ENCODE measurements at regions not wholly inside any gene's neighbourhood (a gene's known extent, or its start where the extent isn't known, plus 50 kb on each side); places are given as distances from the start of the nearest gene placed in this dataset.
"Not testable (repeated sequence)": the region's sequence is repeated elsewhere in the genome, so short reads cannot be mapped to it uniquely, and the experiment has no call there.

DNA sequence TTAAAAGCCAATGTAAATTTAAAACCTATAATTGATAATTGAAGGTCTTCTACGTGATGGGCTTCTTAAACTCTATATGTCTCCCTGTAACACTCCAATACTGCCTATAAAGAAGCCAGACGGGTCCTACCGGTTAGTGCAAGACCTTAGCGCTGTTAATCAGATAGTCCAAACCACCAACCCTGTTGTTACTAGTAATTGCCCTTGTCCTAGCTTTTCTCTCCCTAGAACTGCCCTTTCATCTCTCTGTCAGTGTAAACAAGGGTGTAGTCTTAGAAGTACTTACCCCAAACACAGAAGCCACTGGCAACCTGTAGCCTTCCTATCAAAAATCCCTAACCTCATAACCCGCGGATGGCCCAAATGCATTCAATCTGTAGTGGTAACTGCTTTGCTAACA lies 243.0 kb upstream of the DIO3 start:
- Mint-ChIP-seq H3K4me1 (no peaks in the 10 kb centered on the region), H3K9me3 (peaks cover 15% of the 10 kb centered on the region), H3K27ac (no peak overlapping the region), H3K4me3 (no peak overlapping the region), H3K36me3 (no peaks in the 10 kb centered on the region)
- ATAC-seq (no peak), DNase-seq (ENCODE audit: low spot score in 2 of 2) (no peak)

DNA sequence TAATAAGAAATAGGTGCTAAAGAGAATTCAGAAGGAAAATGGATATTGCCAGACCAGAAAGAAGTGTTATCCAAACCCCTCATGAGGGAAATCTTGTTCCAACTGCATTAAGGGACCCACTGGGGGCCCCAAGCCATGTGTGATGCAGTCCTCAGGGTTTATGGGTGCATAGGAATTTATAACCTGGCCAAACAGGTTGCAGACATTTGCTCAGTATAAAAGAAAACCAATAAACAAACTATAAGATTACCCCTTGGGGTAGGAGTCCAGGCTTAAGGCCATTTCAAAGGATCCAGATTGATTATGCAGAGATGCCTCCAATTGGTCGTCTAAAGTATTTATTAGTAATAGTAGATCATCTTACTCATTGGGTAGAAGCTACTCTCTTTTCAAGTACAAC lies 240.9 kb upstream of the DIO3 start:
- Mint-ChIP-seq H3K4me3 (no peak overlapping the region), H3K9me3 (peaks cover 23% of the 10 kb centered on the region), H3K4me1 (no peaks in the 10 kb centered on the region), H3K27ac (no peak overlapping the region), H3K36me3 (no peaks in the 10 kb centered on the region)
- ATAC-seq, result no peak
- no peak for DNase-seq (ENCODE audit: low spot score in 2 of 2)

DNA sequence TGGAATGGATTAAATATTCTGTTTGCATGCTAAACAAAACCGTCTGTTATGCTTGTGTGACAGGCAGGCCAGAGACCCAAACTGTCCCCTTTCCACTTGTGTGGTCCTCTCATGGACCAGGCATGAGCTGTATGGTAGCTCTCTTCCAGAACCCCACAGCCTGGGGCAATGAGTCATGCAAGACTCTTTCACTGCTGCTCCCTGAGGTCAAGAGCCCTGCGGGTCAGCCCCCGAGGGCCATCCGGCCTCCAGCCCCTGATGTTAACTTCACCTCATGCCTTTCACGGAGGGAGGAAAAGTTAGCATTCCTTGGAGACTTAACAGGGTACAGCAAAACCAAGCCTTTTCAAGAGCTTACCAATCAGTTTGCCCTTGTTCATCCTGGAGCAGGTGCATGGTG lies 239.1 kb upstream of the DIO3 start:
- DNase-seq (ENCODE audit: low spot score in 2 of 2), result no peak
- peaks cover 11% of the 10 kb centered on the region for H3K9me3 Mint-ChIP-seq
- H3K27ac Mint-ChIP-seq, result no peak overlapping the region
- no peak overlapping the region for H3K4me3 Mint-ChIP-seq
- no peaks in the 10 kb centered on the region for H3K36me3 Mint-ChIP-seq
- ATAC-seq, result no peak
- H3K4me1 Mint-ChIP-seq, result no peaks in the 10 kb centered on the region

DNA sequence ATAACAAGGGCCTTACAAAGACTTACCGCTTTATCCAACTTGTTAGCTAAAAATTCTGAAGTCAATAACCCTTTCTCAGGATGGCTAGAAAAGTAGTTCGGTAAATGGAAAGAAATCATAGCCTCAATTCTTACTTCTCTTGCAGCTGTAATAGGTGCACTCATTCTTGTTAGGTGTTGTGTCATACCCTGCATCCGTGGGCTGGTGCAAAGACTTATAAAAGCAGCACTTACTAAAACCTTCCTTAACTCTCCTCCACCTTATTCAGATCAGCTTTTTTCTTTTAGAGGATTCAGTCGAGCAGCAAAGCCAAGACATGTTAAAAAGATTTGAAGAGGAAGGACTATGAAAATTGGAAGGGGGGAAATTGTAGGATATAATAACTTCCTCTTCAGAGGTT lies 238.2 kb upstream of the DIO3 start:
- H3K27ac Mint-ChIP-seq, result no peak overlapping the region
- no peak overlapping the region for H3K4me3 Mint-ChIP-seq
- H3K4me1 Mint-ChIP-seq, result no peaks in the 10 kb centered on the region
- no peaks in the 10 kb centered on the region for H3K36me3 Mint-ChIP-seq
- DNase-seq (ENCODE audit: low spot score in 2 of 2) (no peak), ATAC-seq (no peak)
- H3K9me3 Mint-ChIP-seq, result peaks cover 11% of the 10 kb centered on the region

DNA sequence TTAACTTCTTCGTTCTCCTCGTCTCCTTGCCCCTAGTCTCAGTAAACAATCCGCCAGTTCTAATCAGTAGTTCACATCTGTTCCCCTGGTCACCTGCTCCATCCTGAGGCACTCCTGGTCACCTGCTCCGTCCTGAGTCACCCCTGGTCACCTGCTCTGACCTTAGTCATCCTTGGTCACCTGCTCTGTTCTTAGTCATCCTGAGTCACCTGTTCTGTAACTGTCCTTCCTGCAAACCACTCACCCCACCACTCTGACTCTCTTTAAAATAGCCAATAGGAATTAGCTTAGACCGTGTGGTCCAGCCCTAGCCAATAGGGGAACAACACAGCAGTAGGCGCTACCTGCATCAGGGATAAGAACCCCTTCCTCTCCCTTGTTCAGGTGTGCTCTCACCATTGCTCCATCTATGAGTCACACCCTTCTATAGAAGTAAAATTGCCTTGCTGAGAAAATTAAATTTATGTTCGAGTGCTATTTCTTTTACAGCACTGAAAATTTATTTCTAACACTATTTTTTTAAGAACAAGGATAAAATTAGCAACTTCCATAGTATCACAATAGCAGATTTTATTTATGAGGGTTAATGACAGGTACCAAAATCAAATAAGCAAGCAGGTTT lies 237.6 kb upstream of the DIO3 start:
- not testable (repeated sequence) for H3K4me3 Mint-ChIP-seq; H3K4me1 Mint-ChIP-seq; ATAC-seq; H3K36me3 Mint-ChIP-seq; H3K27ac Mint-ChIP-seq; DNase-seq (ENCODE audit: low spot score in 2 of 2)
- H3K9me3 Mint-ChIP-seq, result peaks cover 11% of the 10 kb centered on the region

DNA sequence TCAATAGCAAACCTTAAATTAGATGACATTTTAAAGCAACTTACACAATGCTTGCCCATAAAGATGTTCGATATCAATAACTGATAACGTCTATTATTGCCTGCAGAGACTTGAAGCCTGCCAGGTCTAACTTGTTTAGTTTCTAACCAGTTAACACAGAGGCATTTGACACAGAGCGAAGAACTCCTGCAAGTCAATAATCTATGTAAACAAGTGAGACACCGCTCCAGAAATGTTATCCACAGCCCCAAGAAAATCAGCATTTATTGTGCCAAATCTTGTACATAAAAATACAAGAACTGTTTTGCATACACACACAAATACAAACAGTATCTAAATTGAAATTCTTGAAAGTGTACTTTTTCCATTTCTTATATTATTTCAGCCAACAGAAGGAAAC lies 236.0 kb upstream of the DIO3 start:
- Mint-ChIP-seq H3K9me3 (peaks cover 11% of the 10 kb centered on the region), H3K4me1 (no peaks in the 10 kb centered on the region), H3K36me3 (no peaks in the 10 kb centered on the region), H3K27ac (no peak overlapping the region), H3K4me3 (no peak overlapping the region)
- ATAC-seq (no peak), DNase-seq (ENCODE audit: low spot score in 2 of 2) (no peak)

DNA sequence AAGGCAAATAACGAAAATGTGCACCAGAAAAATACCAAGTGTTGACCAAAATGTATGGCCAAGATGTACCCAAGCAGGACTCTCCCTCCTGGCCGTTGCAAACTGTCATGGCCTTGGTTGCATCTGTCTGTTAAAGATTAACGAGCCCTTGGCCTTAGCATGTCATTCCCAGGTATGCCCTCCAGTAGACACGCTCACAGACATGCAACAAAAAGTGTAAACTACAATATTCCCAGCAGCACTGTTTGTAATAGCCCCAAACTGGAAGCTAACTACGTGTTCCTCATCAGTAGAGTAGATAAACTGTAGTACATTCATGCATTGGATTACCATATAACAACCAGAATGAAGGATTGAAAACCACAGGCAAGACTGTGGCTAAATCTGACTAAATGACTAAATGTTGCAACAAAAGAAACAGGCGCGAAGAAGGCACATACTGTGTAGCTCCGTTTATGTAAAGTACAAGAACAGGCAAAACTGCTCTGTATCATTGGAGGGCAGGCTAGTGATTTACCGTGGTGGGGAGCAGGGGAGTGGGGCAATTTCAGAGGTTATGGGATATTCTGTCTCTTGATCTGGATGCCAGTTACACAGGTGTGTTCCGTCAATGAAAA lies 232.8 kb upstream of the DIO3 start:
- Mint-ChIP-seq H3K27ac (no peak overlapping the region), H3K36me3 (no peaks in the 10 kb centered on the region), H3K4me1 (no peaks in the 10 kb centered on the region), H3K9me3 (peaks cover 6% of the 10 kb centered on the region), H3K4me3 (no peak overlapping the region)
- ATAC-seq (no peak), DNase-seq (ENCODE audit: low spot score in 2 of 2) (no peak)

DNA sequence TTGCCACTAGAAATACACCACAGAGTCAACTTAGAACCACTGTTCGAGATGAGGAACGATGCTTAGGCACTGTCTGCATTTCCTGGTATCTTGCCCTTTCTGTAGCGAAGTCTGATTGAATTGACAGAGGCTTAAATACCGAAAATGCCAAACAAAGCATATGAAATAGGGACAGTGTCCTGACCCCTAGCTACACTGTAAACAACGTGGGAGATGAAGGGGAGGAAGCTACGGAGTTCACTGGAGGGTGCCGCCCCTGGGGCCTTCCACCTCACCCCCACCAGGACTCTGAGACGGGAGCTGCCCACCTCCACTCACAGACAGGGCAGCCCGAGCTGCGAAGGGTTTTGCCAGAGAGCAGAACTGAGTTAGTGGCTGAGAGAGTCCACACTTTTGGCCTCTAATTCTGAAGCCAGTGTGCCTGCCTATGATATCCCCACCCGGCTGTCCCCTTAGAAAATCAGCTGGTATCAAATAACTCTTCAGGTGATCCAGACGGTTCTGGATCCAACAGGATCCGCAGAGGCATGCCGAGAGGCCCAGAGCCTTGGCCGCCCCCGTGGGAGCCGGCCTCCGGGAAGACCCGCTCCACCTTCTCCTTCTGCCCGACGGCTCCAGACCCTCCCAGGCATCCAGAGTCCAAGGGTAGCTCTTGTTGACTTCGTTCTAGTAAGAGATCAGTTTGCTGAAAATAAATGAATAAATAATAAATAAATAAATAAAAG lies 230.7 kb upstream of the DIO3 start:
- Mint-ChIP-seq H3K4me3 (no peak overlapping the region), H3K36me3 (no peaks in the 10 kb centered on the region), H3K27ac (no peak overlapping the region), H3K9me3 (no peaks in the 10 kb centered on the region), H3K4me1 (no peaks in the 10 kb centered on the region)
- ATAC-seq (no peak), DNase-seq (ENCODE audit: low spot score in 2 of 2) (no peak)

DNA sequence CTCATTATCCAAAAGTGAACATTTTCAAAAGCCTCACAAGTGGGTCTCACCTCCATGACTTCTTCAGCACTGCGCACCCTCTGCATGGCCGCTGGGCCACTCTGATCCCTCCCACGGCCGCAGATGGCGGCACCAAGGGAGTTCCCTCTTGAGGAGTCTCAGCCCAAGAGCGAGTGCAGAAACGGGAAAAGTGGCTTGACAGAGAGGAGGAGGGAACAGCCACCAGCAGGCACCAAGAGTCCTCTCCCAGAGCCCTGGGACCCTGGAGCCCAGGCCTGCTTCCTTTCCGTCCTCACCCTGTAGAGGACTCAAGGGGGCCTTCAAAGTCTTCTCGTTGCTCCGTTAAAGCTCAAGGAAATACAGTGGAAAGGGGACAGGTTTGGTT lies 230.2 kb upstream of the DIO3 start:
- Mint-ChIP-seq H3K4me1 (no peaks in the 10 kb centered on the region), H3K27ac (no peak overlapping the region), H3K36me3 (no peaks in the 10 kb centered on the region), H3K4me3 (no peak overlapping the region), H3K9me3 (no peaks in the 10 kb centered on the region)
- DNase-seq (ENCODE audit: low spot score in 2 of 2), result no peak
- ATAC-seq, result no peak

DNA sequence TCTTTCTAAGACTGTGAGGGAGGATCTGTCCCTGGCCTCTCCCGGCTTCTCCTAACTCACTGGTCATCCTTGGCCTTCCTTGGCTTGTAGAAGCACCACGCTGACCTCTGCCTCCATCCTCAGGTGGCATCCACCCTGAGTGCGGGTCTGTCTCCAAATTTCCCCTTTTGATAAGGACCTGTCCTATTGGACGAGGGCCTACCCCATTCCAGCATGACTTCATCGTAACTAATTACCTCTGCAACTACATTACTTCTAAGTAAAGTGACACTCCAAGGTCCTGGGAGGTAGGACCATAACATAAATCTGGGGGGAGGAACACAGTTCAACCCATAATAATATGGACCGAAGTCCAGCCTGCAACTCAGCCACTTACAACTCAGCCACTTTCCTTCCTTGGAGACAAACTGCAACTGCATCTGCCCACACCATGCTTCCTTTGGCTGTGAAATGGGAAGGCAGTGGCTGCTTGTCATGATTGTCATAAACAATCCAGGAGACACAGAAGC lies 229.6 kb upstream of the DIO3 start:
- Mint-ChIP-seq H3K36me3 (no peaks in the 10 kb centered on the region), H3K4me1 (no peaks in the 10 kb centered on the region), H3K27ac (no peak overlapping the region), H3K9me3 (no peaks in the 10 kb centered on the region), H3K4me3 (no peak overlapping the region)
- ATAC-seq (no peak), DNase-seq (ENCODE audit: low spot score in 2 of 2) (no peak)

DNA sequence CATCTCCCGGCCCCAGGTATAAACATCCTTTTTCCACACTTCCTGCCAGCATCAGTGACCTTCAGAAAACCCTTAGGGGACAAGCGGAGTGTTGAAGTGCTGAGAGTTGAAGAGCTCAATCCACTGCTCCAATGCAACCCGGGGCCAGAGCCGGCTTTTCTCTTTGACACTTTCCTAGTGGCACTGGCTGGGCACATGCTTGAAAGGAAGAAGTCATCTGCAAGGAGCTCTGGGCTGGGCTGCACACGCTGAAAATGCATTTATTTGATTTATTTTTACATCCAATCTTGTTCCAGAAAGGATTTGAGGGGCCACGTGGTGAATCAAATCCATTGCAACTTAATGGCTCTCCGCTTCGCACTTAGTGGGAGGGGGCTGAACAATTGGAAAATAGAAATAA lies 229.0 kb upstream of the DIO3 start:
- no peak overlapping the region for H3K4me3 Mint-ChIP-seq
- no peak overlapping the region for H3K27ac Mint-ChIP-seq
- DNase-seq (ENCODE audit: low spot score in 2 of 2), result no peak
- no peaks in the 10 kb centered on the region for H3K9me3 Mint-ChIP-seq
- no peak for ATAC-seq
- H3K36me3 Mint-ChIP-seq, result no peaks in the 10 kb centered on the region
- no peaks in the 10 kb centered on the region for H3K4me1 Mint-ChIP-seq

DNA sequence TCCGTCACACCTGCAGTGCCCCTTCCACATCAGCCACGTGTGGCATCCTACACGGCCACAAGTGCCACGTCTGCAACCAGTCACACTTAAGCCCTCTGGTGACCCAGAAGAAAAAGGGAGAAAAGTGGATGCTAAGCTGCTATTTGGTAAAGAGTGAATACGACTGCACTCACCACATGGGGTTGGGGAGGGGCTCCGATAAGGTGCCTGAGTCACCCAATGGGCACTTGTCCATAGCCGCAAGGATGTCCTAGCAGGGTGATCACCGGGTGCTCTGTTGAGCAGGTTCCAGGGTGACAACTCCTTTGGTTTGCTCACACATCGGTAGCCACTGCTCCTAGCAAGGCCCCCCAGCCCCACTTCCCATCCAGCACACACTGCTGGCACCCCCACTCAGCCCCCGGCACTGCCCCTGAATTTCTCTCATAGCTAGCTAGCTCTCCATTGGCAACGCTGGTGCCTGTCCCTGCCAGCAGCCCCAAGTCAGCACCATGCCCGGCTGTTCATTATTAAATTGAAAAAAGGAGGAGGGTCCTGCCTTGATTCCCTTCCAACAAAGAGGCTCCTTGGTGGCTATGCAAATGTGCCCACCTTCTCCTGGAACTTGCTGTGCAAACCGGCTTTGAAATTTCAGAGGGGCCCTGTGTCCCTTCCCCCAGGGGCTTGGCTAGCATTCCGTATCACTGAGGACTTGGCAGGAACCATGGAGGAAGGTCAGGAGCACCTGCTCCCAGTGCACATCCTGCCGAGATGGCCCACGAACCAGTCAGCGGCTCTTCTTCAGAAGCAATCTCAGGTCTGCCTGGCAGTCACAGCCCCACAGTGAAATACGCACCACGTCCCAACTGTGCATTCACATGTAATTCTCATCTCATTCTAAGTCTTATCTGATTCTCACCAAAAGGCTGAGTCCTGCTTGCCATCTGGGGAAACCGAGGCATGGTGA lies 227.7 kb upstream of the DIO3 start:
- H3K9me3 Mint-ChIP-seq, result no peaks in the 10 kb centered on the region
- DNase-seq (ENCODE audit: low spot score in 2 of 2) (no peak), ATAC-seq (no peak)
- no peak overlapping the region for H3K27ac Mint-ChIP-seq
- no peaks in the 10 kb centered on the region for H3K4me1 Mint-ChIP-seq
- no peak overlapping the region for H3K4me3 Mint-ChIP-seq
- H3K36me3 Mint-ChIP-seq, result no peaks in the 10 kb centered on the region

DNA sequence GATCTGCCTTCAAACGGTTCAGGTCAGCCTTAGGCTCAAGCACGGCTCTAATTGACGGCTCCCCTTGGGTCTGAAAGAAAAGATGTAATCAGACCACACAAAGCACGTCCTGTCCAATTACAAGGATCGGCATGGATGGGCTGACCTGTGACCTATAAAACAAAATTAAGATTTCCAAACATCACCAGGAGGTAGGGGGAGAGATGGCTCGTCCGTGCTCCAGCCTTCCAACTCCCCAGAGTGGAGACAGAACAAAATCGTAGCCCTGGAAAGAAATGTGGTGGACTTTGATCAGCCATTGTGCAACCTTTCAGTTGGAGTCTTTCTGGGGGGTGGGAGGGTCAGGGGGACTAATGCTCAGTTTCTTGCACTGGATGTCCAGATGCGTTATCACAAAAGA lies 226.6 kb upstream of the DIO3 start:
- no peaks in the 10 kb centered on the region for H3K36me3 Mint-ChIP-seq
- DNase-seq (ENCODE audit: low spot score in 2 of 2) (no peak), ATAC-seq (no peak)
- H3K9me3 Mint-ChIP-seq, result no peaks in the 10 kb centered on the region
- no peaks in the 10 kb centered on the region for H3K4me1 Mint-ChIP-seq
- no peak overlapping the region for H3K27ac Mint-ChIP-seq
- H3K4me3 Mint-ChIP-seq, result no peak overlapping the region

DNA sequence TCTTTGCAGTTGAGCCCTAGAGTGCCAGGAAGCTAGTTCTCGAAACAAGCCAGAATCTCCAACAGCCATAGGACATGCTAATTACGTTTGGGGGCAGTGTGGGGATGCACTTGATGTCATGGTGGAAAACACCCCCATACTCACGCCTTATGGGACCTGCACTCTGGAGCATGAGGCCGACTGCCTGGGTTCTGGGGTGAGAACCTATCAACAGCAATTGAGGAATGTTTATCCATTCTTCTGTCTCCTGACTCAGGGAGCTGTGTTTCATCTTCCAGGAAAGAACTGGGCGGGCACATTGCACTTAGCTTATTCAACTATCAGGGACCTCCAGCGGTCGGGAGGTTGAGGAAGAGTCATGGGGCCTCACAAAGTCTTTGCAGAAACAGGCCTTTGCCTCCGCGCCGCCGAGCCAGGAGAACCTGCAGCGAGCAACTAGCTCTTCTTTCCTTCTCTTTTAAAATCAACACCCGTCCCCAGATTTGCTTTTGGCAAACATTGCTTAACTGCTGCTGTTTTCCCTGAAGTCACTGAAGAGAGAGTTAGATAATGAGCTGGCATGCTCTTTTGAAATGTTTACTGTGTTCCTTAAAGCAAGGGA lies 226.1 kb upstream of the DIO3 start:
- no peaks in the 10 kb centered on the region for H3K9me3 Mint-ChIP-seq
- H3K36me3 Mint-ChIP-seq, result no peaks in the 10 kb centered on the region
- DNase-seq (ENCODE audit: low spot score in 2 of 2) (no peak), ATAC-seq (no peak)
- no peak overlapping the region for H3K4me3 Mint-ChIP-seq
- H3K4me1 Mint-ChIP-seq, result no peaks in the 10 kb centered on the region
- no peak overlapping the region for H3K27ac Mint-ChIP-seq

DNA sequence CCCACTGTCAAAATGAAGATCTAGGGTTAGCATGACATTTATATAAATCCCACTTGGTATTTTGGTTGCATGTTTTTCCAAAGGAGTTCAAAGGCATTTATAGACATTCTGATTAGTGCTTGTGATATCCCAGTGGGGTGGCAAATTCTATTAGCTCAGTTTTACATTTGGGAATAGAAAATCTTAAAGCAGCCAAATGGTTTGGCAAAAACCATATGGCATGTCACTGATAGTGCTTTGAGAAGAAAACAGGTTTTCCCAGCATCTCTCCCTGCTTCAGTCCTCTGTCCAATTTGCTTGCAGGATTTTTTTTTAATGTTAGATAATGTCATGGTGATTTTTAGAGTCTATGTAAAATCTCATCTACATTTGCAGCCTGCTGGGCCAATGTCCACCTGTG lies 225.1 kb upstream of the DIO3 start:
- DNase-seq (ENCODE audit: low spot score in 2 of 2) (no peak), ATAC-seq (no peak)
- Mint-ChIP-seq H3K36me3 (no peaks in the 10 kb centered on the region), H3K9me3 (no peaks in the 10 kb centered on the region), H3K4me3 (no peak overlapping the region), H3K27ac (no peak overlapping the region), H3K4me1 (no peaks in the 10 kb centered on the region)

All from stimulated activated effector memory CD8-positive, alpha-beta T cell treated with anti-CD3 and anti-CD28 coated beads, Interleukin-12 subunit alpha, Interleukin-12 subunit beta, amount 100 ng/mL, for 72 hours (primary cell).